NB4 (cell line): ENCODE measurements at regions not wholly inside any gene's neighbourhood (a gene's known extent, or its start where the extent isn't known, plus 50 kb on each side); places are given as distances from the start of the nearest gene placed in this dataset.

Experiments used
- DNase-seq: peaks from one replicate; pipeline ENCODE4 v3.0.0; 2010; ENCODE audit warnings: low read depth
- H3K4me3 ChIP-seq: one replicate; pipeline ENCODE4 v1.5.1; 2011; ENCODE audit warnings: mild to moderate bottlenecking, low read depth, low read length, moderate library complexity
- MYC ChIP-seq: IDR thresholded peaks from 2 replicates; pipeline ENCODE4 v1.6.1; 2011; ENCODE audit warnings: low read depth, low read length
- POLR2A ChIP-seq: IDR thresholded peaks from 2 replicates; pipeline ENCODE4 v1.6.1; 2011; ENCODE audit warnings: mild to moderate bottlenecking; ENCODE audit not compliant: insufficient read length; ENCODE audit errors: extremely low read depth
- TF ChIP-seq, protein P1 (sequence below): IDR thresholded peaks from one replicate; pipeline ENCODE4 v1.5.1; 2012; ENCODE audit warnings: low read depth, low read length
- TF ChIP-seq, protein P2 (sequence below): IDR thresholded peaks from 2 replicates; pipeline ENCODE4 v1.6.1; 2011; ENCODE audit warnings: low read depth, low read length

- TF ChIP-seq, protein P1, sequence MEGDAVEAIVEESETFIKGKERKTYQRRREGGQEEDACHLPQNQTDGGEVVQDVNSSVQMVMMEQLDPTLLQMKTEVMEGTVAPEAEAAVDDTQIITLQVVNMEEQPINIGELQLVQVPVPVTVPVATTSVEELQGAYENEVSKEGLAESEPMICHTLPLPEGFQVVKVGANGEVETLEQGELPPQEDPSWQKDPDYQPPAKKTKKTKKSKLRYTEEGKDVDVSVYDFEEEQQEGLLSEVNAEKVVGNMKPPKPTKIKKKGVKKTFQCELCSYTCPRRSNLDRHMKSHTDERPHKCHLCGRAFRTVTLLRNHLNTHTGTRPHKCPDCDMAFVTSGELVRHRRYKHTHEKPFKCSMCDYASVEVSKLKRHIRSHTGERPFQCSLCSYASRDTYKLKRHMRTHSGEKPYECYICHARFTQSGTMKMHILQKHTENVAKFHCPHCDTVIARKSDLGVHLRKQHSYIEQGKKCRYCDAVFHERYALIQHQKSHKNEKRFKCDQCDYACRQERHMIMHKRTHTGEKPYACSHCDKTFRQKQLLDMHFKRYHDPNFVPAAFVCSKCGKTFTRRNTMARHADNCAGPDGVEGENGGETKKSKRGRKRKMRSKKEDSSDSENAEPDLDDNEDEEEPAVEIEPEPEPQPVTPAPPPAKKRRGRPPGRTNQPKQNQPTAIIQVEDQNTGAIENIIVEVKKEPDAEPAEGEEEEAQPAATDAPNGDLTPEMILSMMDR, result no peak
- TF ChIP-seq MYC, result no peak
- TF ChIP-seq, protein P2, sequence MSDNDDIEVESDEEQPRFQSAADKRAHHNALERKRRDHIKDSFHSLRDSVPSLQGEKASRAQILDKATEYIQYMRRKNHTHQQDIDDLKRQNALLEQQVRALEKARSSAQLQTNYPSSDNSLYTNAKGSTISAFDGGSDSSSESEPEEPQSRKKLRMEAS, result no peak
- no peak for TF ChIP-seq POLR2A
- H3K4me3 ChIP-seq, result no peak overlapping the region
- no peak for DNase-seq
These were observed 1363.5 kb upstream of the DDX18 start for GRCh38 chr2:116450990-116451389.

- TF ChIP-seq, protein P1, result no peak
- no peak for TF ChIP-seq MYC
- H3K4me3 ChIP-seq, result no peak overlapping the region
- DNase-seq, result no peak
These were observed 1361.8 kb upstream of the DDX18 start for GRCh38 chr2:116452651-116453050.

DNA sequence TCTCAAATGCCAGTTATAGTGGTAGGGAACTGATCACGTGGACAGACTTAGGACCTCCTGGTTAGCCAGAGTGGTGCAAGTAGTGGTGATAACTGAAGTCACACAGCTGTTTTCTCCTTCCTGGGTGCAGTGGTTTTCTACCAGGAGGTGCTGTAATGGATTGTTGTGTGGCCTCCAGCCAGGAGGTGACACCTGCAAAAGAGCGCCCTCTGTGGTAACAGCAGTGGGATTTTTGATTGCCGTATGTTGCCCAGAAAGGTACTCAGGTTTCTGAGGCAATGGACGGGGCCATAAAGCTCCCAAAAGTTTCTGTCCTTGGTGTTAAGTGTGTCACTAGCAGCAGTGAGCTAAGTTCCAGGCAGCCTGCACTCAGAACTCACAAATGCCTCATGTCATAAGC lies 1358.1 kb upstream of the DDX18 start:
- DNase-seq, result no peak

DNA sequence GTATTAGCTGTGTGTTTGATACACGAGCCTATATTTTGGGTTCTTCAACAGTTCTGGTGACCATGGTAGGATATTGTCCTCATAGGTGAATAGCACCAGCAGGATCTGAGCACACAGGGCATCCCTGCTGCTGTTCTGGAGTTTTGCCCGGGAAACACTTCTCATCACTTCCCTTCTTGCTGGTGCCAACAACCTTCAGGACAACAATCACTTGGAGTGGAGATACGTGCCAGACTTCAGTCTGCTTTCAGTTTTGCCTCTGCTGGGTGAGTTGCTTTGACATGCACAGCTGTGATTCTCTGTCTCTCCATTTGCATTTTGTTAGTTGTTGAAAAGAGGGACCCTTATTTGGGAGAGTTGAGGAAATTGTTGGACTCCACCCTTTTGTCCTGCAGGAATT lies 1347.2 kb upstream of the DDX18 start:
- no peak overlapping the region for H3K4me3 ChIP-seq
- DNase-seq, result no peak
- TF ChIP-seq, protein P1, result no peak
- TF ChIP-seq, protein P2, result no peak
- TF ChIP-seq POLR2A, result no peak
- TF ChIP-seq MYC, result no peak

More for the DNA sequence above, 1358.1 kb upstream of the DDX18 start:
- H3K4me3 ChIP-seq, result no peak overlapping the region
- TF ChIP-seq POLR2A (no peak), MYC (no peak)
- TF ChIP-seq, protein P1, result no peak
- TF ChIP-seq, protein P2, result no peak

GRCh38 chr2:116477229-116477628 lies 1337.3 kb upstream of the DDX18 start:
- TF ChIP-seq, protein P1, result no peak
- TF ChIP-seq MYC, result no peak
- TF ChIP-seq POLR2A, result no peak
- TF ChIP-seq, protein P2, result no peak
- DNase-seq, result no peak
- H3K4me3 ChIP-seq, result no peak overlapping the region

DNA sequence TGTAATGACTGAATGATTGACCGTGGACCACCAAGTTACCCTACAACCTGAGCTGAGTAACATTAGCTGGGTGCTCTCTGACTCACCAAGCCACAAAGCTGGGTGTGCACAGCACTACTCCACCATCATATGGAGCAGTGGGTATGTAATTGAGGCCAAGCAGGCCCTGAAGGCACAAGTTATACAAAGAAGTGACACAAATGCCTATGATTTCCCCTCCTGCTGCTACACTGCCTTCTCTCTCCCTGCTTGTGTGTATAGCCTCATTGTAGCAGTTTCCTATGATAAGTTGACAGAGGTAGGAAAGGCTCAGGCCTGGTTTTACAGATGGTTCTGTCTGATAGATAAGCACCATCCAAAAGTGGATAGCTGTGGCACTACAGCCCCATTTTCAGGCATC lies 1327.2 kb upstream of the DDX18 start:
- no peak overlapping the region for H3K4me3 ChIP-seq
- TF ChIP-seq, protein P1, result no peak
- TF ChIP-seq, protein P2, result no peak
- TF ChIP-seq MYC, result no peak
- TF ChIP-seq POLR2A, result no peak
- DNase-seq, result no peak
